ENCODE measurements at regions not wholly inside any gene's neighbourhood (a gene's known extent, or its start where the extent isn't known, plus 50 kb on each side); places are given as distances from the start of the nearest gene placed in this dataset.

DNA sequence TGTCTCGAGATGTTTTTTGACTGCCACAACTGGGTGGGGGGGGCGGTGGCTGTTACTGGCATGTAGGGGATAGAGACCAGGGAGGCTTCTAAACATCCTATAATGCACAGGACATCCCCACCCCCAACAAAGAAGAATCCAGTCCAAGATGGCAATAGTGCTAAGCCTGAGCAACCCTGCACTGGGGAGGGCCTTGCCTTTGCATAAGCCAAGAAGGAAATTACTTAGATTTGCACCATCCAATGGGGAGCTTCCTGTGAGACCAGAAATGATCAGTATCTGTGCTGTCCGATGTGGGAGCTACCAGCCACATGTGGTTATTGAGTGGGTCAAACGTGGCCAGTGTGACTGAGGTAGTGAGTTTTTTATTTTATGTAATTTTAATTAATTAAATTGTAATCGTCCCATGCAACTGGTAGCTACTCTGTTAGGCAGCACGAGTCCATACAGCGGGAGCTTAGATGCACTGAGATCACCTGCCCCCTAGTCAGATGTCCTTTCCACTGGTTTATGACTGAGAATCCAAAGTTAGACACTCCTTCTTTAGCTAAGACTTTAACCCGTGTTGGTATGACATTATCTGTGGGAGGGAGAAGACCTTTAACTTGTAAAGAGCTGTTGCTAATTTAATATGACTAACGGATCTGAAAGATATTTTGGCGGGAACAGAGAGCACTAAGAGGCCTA, 97.4 kb upstream of the NEDD9 start:
- H3K9me3 ChIP-seq (ENCODE audit: insufficient read depth, low read depth, low read length), result no peaks in the 10 kb centered on the region
- no CpG with 5 or more reads among the region's 10 CpGs for WGBS (ENCODE audit: extremely low coverage, insufficient coverage, insufficient read length)
- H4K91ac ChIP-seq (ENCODE audit: low read depth, low read length), result peak overlapping the region; percentile 13
- no peaks in the 10 kb centered on the region for H3K79me2 ChIP-seq (ENCODE audit: control insufficient read depth, insufficient read depth, low read length, poor library complexity)
- peak overlapping the region; percentile 65 for H2BK12ac ChIP-seq (ENCODE audit: low read length)
- H3K4me2 ChIP-seq (ENCODE audit: low read length), result no peak overlapping the region
- peaks cover 3% of the 10 kb centered on the region for H3K79me1 ChIP-seq (ENCODE audit: low read length)
- no peak overlapping the region for H3K14ac ChIP-seq (ENCODE audit: low read length)
- no peak overlapping the region for H4K12ac ChIP-seq (ENCODE audit: low read depth, low read length)
- no peak overlapping the region for H4K8ac ChIP-seq (ENCODE audit: low read depth, low read length)
- H3K36me3 ChIP-seq (ENCODE audit: control insufficient read depth in 1 of 2, insufficient read depth in 2 of 2, low read length in 2 of 2), result no peaks in the 10 kb centered on the region
- H3K4me1 ChIP-seq (ENCODE audit: control insufficient read depth in 1 of 2, insufficient read depth in 2 of 2, low read length in 2 of 2), result peaks cover 0 to 7% of the 10 kb centered on the region in 2 experiments
- H2BK5ac ChIP-seq (ENCODE audit: low read depth, low read length, poor library complexity), result no peak overlapping the region
- no peak for DNase-seq
- H2BK120ac ChIP-seq (ENCODE audit: insufficient read depth, low read length, poor library complexity), result no peak overlapping the region
- H2AFZ ChIP-seq (ENCODE audit: insufficient read depth, low read length, poor library complexity), result no peak overlapping the region
- no peak overlapping the region for H3K4ac ChIP-seq (ENCODE audit: low read depth, low read length)
- no peak overlapping the region for H3K23ac ChIP-seq (ENCODE audit: low read length)
- H3K4me3 ChIP-seq (ENCODE audit: low read depth, low read length), result no peak overlapping the region
- H3K27ac ChIP-seq (ENCODE audit: low read depth, low read length), result no peak overlapping the region
- no peak overlapping the region for H3K18ac ChIP-seq (ENCODE audit: low read length)
- H3K27me3 ChIP-seq (ENCODE audit: insufficient read depth, low read length), result no peaks in the 10 kb centered on the region
- no peak overlapping the region for H2AK5ac ChIP-seq (ENCODE audit: low read length)
- H3K9ac ChIP-seq (ENCODE audit: low read length), result no peak overlapping the region

DNA sequence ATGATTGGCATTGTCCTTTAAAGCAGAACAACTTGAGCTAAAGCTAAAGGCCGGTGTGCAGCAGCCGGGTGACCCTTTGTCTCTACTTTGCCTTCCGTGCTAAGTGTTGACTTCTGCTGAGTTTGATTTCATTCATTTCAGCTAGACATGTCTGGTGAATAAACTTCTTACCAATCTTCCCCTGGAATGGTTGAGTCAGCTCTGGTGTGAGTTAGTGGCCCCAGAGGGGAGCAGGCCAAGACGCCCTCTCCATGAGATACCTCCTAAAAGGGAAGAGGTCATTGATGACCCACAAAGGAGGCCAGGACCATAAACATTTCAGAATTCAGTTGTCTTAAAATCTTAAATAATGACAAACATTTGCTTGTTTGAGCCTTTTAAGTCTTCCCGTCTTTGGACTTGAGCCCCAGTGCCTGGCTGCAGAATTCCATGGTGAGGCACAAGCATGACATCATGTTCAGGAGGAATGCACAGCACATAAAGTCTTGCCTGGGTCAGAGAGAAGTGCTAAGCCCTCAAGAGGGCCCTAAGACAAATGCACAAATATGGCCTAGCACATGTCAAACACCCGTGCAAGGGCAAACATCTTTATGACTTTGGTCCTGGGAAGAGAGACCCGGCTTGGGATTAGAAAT, 96.3 kb upstream of the NEDD9 start:
- peak; percentile 41 to 62 for DNase-seq
- no peak overlapping the region for H4K8ac ChIP-seq (ENCODE audit: low read depth, low read length)
- H3K9ac ChIP-seq (ENCODE audit: low read length), result no peak overlapping the region

DNA sequence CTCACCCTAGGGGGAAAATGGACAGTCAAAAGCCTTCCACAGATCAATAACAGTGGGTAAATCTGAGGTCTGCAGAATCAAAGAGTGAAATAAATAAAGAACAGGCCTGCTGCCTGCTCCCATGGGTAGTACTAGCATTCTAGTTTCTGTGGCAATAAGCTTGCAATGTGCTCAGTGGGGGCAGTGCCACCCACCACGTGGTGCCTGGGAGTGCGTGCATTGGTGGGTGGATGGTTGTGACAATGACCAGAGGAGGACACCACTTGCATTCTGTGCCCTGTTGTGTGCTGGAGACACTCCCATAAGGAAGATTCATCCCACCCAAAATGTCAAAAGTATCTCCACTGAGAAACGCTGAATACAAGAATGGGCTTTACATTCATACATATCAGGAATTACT, 95.5 kb upstream of the NEDD9 start:
- no peak overlapping the region for H3K4ac ChIP-seq (ENCODE audit: low read depth, low read length)
- H3K27ac ChIP-seq (ENCODE audit: low read depth, low read length), result no peak overlapping the region
- no peak overlapping the region for H2AK5ac ChIP-seq (ENCODE audit: low read length)
- peaks cover 3% of the 10 kb centered on the region for H3K79me1 ChIP-seq (ENCODE audit: low read length)
- no peak for DNase-seq
- H4K8ac ChIP-seq (ENCODE audit: low read depth, low read length), result no peak overlapping the region
- no peak overlapping the region for H3K18ac ChIP-seq (ENCODE audit: low read length)
- H3K36me3 ChIP-seq (ENCODE audit: control insufficient read depth in 1 of 2, insufficient read depth in 2 of 2, low read length in 2 of 2), result no peaks in the 10 kb centered on the region
- H3K27me3 ChIP-seq (ENCODE audit: insufficient read depth, low read length), result no peaks in the 10 kb centered on the region
- H3K79me2 ChIP-seq (ENCODE audit: control insufficient read depth, insufficient read depth, low read length, poor library complexity), result no peaks in the 10 kb centered on the region
- no peak overlapping the region for H3K4me3 ChIP-seq (ENCODE audit: low read depth, low read length)
- H2BK12ac ChIP-seq (ENCODE audit: low read length), result no peak overlapping the region
- H3K14ac ChIP-seq (ENCODE audit: low read length), result no peak overlapping the region
- no peak overlapping the region for H4K12ac ChIP-seq (ENCODE audit: low read depth, low read length)
- H2BK120ac ChIP-seq (ENCODE audit: insufficient read depth, low read length, poor library complexity), result no peak overlapping the region
- H2AFZ ChIP-seq (ENCODE audit: insufficient read depth, low read length, poor library complexity), result no peak overlapping the region
- no CpG with 5 or more reads among the region's 3 CpGs for WGBS (ENCODE audit: extremely low coverage, insufficient coverage, insufficient read length)
- no peak overlapping the region for H3K23ac ChIP-seq (ENCODE audit: low read length)
- no peak overlapping the region for H4K91ac ChIP-seq (ENCODE audit: low read depth, low read length)
- H3K4me2 ChIP-seq (ENCODE audit: low read length), result no peak overlapping the region
- no peak overlapping the region for H3K9ac ChIP-seq (ENCODE audit: low read length)
- H3K4me1 ChIP-seq (ENCODE audit: control insufficient read depth in 1 of 2, insufficient read depth in 2 of 2, low read length in 2 of 2), result peaks cover 0 to 7% of the 10 kb centered on the region in 2 experiments
- no peak overlapping the region for H2BK5ac ChIP-seq (ENCODE audit: low read depth, low read length, poor library complexity)
- no peaks in the 10 kb centered on the region for H3K9me3 ChIP-seq (ENCODE audit: insufficient read depth, low read depth, low read length)

More for the DNA sequence above, 96.3 kb upstream of the NEDD9 start:
- Histone ChIP-seq H4K12ac (ENCODE audit: low read depth, low read length) (no peak overlapping the region), H3K14ac (ENCODE audit: low read length) (no peak overlapping the region), H2AFZ (ENCODE audit: insufficient read depth, low read length, poor library complexity) (no peak overlapping the region), H3K23ac (ENCODE audit: low read length) (no peak overlapping the region), H4K91ac (ENCODE audit: low read depth, low read length) (no peak overlapping the region), H2BK5ac (ENCODE audit: low read depth, low read length, poor library complexity) (no peak overlapping the region), H2AK5ac (ENCODE audit: low read length) (no peak overlapping the region), H3K4me3 (ENCODE audit: low read depth, low read length) (no peak overlapping the region), H2BK12ac (ENCODE audit: low read length) (no peak overlapping the region), H3K4me2 (ENCODE audit: low read length) (no peak overlapping the region), H3K9me3 (ENCODE audit: insufficient read depth, low read depth, low read length) (no peaks in the 10 kb centered on the region), H3K36me3 (ENCODE audit: control insufficient read depth in 1 of 2, insufficient read depth in 2 of 2, low read length in 2 of 2) (no peaks in the 10 kb centered on the region), H3K27me3 (ENCODE audit: insufficient read depth, low read length) (no peaks in the 10 kb centered on the region), H3K4ac (ENCODE audit: low read depth, low read length) (no peak overlapping the region), H3K27ac (ENCODE audit: low read depth, low read length) (no peak overlapping the region), H3K79me2 (ENCODE audit: control insufficient read depth, insufficient read depth, low read length, poor library complexity) (no peaks in the 10 kb centered on the region), H3K79me1 (ENCODE audit: low read length) (peaks cover 3% of the 10 kb centered on the region), H3K18ac (ENCODE audit: low read length) (no peak overlapping the region), H3K4me1 (ENCODE audit: control insufficient read depth in 1 of 2, insufficient read depth in 2 of 2, low read length in 2 of 2) (peaks cover 0 to 7% of the 10 kb centered on the region in 2 experiments), H2BK120ac (ENCODE audit: insufficient read depth, low read length, poor library complexity) (no peak overlapping the region)
- WGBS (ENCODE audit: extremely low coverage, insufficient coverage, insufficient read length), result no CpG with 5 or more reads among the region's 7 CpGs

DNA sequence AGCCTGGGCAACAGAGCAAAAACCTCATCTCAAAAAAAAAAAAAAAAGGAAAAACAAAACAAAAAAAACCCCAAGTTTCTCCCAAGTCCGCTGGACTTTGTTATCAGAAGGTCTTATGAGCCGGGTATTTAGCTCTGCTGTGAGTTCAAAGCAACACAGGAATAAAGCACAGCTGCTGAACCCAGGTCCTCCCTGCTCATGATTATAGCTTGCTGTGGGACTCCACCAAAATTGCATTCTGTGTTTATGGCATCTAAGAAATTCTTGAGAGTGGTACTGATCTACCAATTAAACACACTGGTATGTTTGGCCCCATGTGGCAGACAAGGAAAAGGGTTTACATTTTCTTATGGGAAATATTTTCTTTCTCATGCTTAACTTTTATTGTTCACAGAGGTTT, 93.6 kb upstream of the NEDD9 start:
- H3K4me2 ChIP-seq (ENCODE audit: low read length), result no peak overlapping the region
- DNase-seq, result no peak
- H3K4me1 ChIP-seq (ENCODE audit: control insufficient read depth in 1 of 2, insufficient read depth in 2 of 2, low read length in 2 of 2), result peaks cover 0 to 10% of the 10 kb centered on the region in 2 experiments
- no peak overlapping the region for H4K91ac ChIP-seq (ENCODE audit: low read depth, low read length)
- H2BK5ac ChIP-seq (ENCODE audit: low read depth, low read length, poor library complexity), result no peak overlapping the region
- no CpG with 5 or more reads among the region's 2 CpGs for WGBS (ENCODE audit: extremely low coverage, insufficient coverage, insufficient read length)
- H3K9ac ChIP-seq (ENCODE audit: low read length), result no peak overlapping the region
- H2BK12ac ChIP-seq (ENCODE audit: low read length), result no peak overlapping the region
- no peak overlapping the region for H2AFZ ChIP-seq (ENCODE audit: insufficient read depth, low read length, poor library complexity)
- peaks cover 3% of the 10 kb centered on the region for H3K79me1 ChIP-seq (ENCODE audit: low read length)
- no peaks in the 10 kb centered on the region for H3K79me2 ChIP-seq (ENCODE audit: control insufficient read depth, insufficient read depth, low read length, poor library complexity)
- H3K4me3 ChIP-seq (ENCODE audit: low read depth, low read length), result no peak overlapping the region
- no peak overlapping the region for H4K12ac ChIP-seq (ENCODE audit: low read depth, low read length)
- H3K18ac ChIP-seq (ENCODE audit: low read length), result no peak overlapping the region
- H3K9me3 ChIP-seq (ENCODE audit: insufficient read depth, low read depth, low read length), result no peaks in the 10 kb centered on the region
- no peaks in the 10 kb centered on the region for H3K27me3 ChIP-seq (ENCODE audit: insufficient read depth, low read length)
- H2AK5ac ChIP-seq (ENCODE audit: low read length), result no peak overlapping the region
- no peaks in the 10 kb centered on the region for H3K36me3 ChIP-seq (ENCODE audit: control insufficient read depth in 1 of 2, insufficient read depth in 2 of 2, low read length in 2 of 2)
- H2BK120ac ChIP-seq (ENCODE audit: insufficient read depth, low read length, poor library complexity), result no peak overlapping the region
- H3K27ac ChIP-seq (ENCODE audit: low read depth, low read length), result no peak overlapping the region
- no peak overlapping the region for H3K23ac ChIP-seq (ENCODE audit: low read length)
- H3K14ac ChIP-seq (ENCODE audit: low read length), result no peak overlapping the region
- H4K8ac ChIP-seq (ENCODE audit: low read depth, low read length), result no peak overlapping the region
- H3K4ac ChIP-seq (ENCODE audit: low read depth, low read length), result no peak overlapping the region
